Activated CD8-positive, alpha-beta memory T cell treated with anti-CD3 and anti-CD28 coated beads for 24 hours (primary cell): ENCODE measurements at regions not wholly inside any gene's neighbourhood (a gene's known extent, or its start where the extent isn't known, plus 50 kb on each side); places are given as distances from the start of the nearest gene placed in this dataset.
"Not testable (repeated sequence)": the region's sequence is repeated elsewhere in the genome, so short reads cannot be mapped to it uniquely, and the experiment has no call there.

Source experiments
- DNase-seq: peaks from one replicate; pipeline ENCODE4 v3.0.0-alpha.2; 2020

DNA sequence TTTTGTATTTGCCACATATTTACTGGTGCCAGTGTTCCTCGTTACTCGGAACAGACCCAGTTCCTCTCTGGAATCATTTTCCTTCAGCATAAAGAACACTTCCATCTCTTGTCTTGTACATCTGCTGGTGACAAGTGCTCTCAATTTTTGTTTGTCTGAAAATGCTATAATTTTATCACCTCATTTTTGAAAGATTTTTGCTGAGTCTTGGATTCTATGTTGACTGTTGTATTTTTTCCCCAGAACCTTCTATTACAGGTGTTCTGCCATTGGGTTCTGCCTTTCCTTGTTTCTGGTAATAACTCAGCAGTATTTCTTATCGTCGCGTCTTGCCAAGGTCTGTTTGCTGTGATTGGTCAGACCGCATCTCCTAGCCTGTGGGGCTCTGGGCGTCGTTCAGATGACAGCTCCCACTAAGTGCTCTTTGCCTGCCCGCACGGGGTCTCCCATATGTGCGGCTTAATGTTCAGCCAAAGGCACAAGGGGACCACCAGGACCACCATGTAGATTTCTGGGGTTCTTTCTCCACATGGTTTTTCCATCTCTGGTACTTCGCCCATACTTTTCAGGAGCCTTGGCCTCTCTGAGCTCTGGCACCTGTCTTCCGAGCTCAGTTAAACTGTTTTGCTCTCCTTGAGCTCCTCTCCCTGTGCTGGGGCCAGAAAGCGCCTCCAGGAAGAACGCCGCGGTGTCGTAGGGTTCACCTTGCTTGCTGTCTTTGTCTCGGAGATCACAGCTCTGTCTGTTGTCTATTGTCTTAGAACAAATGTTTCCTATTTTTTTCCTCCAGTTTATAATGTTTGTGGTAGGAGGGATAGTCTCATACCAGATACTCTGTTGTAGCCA, 80.0 kb downstream of the METRNL start:
- no peak for DNase-seq

DNA sequence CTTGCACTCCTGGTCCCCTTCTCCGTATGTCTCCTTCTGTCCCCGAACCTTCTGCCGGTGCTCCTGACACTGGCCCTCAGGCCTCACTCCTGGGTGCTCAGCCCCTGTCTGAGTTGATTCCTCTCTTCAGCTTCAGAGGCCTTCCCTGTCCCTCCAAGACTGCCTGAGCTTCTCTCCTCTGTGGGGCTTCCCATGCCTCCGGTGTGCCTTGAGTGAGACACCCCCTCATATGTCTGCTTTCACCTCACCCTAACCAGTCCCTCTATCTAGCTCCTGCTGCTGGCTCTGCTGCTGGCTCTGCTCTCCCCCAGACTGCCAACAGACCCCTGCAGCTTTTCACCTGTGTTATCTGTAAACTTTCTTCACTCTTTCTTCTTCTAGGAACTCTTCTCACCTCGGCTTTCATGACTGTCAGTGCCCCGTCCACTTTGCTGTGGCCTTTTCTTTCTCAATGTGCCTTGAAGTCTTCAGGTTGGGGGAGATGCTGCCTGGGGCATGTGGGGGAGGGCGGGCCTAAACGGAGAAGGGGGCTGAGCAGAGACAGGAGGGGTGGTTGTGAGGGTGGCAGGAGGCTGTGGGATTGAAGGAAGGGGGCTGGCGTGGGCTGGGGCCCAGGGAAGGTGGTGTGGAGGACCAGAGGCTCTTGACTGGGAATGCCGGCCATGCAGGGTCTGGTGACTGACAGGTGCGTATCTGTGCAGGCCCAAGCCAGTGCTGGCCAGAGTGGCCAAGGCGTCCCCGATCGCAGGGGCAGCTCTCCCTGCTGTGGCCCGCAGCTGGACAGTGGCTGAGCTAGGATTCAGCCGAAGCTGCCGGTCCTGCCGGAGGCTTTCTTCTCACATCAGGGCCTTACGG, 81.3 kb downstream of the METRNL start:
- DNase-seq: peak; percentile 32

DNA sequence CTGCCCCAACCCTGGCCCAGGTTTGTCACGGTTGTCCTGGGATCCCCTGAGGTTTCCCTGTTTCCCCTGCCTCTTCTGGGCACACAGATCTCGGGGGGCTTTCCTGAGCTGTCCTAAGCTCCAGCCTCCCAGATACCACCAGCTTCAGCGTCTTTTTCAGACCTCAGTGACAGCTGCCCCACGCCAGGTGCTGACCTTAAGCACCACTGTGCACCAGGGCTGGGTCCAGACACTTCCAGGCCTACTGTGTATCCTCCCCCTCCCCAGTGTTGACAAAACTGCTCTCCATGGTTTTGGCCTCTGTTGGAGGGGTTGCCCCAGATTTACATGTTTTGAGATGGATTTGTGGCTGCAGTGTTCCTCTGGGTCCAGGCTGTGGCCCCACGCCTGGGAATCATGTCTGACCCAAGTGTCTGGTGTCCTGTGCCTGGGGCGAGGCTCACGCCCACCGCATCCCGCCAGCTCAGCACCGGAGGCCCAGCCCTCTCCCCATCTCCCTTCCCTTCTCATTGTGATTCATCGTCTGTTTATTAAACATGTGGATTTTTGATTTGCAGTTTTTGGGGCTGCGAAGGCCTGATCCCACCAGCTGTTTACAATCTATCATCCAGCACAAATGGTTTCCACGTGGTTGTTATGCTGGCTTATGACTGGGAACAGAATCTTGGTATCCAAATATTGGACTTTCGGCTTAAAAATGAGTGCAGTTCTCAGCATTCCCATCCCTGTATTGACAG, 82.1 kb downstream of the METRNL start:
- DNase-seq: peak; percentile 24

DNA sequence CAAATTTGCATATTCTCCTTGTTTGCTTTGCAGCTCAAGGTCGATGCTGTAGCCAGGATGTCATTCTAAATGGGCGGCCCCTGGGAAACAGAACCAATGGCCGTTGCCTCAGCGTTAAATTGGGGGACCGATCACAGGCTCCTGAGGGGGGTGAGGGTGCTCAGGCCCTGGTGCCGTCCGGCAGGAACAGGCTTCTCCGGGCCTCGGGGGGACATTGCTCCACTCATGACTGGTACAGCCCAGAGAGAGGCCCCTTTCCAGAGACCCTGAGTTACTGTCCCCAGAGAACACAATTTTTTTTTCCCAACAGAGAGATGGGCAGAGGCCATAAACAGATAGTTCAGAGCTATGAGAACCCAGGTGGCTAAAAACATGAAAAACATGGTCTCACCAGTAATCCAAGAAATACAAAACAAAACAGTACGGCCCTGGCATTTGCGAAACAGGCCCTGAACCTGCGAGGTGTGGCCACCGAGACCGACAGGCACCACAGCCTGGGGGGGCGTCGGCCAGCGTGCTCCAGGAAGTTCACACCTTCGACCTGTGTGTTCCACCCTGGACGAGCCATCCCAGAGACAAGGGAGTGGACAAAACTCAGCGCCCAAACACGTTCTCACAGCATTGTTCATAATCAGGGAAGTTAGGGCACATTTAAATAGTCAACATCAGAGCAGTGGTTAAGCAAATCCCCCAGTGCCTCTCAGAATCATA, 82.8 kb downstream of the METRNL start:
- no peak for DNase-seq

DNA sequence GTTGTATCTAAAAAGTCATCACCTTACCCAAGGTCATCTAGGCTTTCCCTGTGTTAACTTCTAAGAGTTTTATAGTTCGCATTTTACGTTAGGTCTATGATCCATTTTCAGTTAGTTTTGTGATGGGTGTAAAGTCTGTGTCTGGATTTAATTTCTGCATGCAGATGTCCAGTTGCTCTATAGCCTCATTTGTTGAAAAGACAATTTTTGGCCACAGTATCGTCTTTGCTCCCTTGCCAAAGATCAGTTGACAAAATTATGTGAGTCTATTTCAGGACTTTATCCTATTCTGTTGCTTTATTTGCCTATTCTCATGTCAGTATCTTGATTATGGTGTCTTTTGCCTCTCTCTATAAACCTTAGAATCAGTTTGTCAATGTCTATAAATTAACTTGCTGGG, 85.1 kb downstream of the METRNL start:
- no peak for DNase-seq

DNA sequence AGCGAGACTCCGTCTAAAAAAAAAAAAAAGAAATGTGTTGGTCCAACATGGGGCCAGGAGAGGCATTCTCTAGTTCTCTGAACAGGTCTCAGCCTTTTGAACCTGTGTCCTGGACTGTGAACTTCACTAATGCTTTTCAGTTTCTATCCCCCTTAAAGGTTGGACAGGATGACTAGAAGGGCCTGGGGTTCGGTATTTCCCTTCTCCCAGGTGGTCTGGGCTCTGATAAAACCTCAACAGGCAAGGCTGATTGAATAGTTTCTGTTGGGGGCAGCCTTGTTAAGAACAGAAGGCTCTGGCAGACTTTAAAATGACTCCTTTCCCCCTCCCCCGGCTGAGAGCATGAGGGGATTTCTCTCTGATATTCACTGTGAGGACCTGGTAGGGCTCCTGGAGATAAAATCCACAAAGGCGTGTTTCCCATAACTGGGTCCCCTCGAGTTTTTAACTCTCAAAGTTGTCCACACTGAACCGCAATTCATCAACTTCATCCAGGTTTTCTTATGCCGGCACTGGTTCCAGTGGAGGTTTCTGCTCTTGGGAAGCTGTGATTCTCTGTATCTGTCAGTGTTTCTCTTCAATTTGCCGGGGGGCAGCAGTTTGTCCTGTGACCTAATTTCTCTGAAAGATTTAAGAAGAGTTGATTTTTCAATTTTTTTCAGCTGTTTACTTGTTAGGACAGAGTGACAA, 91.3 kb downstream of the METRNL start:
- no peak for DNase-seq

DNA sequence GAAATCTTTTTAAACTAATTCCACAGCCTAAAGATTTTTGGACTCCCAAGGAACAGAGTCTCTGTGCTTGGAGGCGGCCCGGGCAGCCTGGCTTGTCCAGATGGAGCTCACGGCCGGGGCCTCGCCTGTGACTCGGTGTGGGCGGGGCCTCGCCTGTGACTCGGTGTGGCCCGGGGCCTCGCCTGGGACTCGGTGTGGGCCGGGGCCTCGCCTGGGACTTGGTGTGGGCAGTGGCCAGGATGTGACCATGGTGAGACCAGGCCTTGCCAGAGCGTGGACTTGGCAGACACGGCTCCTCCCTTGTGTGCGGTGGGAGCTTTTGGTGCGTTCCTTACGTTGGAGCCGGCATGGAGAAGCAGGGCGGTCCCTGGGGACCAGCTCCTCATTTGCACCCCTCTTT, 92.3 kb downstream of the METRNL start:
- peak; percentile 24 for DNase-seq

DNA sequence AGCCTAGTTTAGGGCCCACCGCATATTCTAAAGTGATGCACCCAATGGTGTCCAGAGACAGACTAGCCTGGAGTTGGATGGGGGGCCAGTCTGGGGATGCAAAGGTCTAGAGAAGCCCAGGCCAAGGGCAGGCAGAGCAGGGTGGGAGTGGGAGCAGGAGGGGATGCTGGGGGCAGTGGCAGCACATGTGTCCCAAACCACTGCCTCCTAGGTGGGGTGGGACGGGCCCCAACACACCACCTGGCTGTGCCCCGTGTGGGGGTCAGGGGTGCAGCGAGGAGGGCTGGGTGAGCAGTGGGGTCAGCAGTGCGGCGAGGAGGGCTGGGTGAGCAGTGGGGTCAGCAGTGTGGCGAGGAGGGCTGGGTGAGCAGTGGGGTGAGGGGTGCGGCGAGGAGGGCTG, 92.7 kb downstream of the METRNL start:
- DNase-seq: peak; percentile 44

DNA sequence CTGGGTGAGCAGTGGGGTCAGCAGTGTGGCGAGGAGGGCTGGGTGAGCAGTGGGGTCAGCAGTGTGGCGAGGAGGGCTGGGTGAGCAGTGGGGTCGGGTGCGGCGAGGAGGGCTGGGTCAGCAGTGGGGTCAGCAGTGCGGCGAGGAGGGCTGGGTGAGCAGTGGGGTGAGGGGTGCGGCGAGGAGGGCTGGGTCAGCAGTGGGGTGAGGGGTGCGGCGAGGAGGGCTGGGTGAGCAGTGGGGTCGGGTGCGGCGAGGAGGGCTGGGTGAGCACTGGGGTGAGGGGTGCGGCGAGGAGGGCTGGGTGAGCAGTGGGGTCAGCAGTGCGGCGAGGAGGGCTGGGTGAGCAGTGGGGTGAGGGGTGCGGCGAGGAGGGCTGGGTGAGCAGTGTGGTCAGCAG, 93.2 kb downstream of the METRNL start:
- not testable (repeated sequence) for DNase-seq

DNA sequence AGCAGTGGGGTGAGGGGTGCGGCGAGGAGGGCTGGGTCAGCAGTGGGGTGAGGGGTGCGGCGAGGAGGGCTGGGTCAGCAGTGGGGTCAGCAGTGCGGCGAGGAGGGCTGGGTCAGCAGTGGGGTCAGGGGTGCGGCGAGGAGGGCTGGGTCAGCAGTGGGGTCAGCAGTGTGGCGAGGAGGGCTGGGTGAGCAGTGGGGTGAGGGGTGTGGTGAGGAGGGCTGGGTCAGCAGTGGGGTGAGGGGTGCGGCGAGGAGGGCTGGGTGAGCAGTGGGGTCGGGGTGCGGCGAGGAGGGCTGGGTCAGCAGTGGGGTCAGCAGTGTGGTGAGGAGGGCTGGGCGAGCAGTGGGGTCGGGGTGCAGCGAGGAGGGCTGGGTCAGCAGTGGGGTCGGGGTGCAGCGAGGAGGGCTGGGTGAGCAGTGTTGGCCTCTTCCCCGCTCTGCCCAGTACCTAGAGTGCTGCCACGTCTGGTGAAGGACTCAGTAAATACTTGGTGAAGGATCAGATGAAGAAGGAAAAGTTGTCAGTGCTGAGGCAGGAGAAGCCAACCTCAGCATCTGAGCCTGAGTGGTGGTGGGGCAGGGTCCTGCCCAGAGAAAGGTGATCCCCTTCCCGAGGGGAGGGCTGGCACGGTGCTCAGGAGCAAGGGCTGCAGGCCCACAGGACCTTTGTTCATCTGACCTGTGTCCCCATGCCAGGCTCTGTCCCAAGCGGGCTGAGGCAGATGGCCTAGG, 93.9 kb downstream of the METRNL start:
- DNase-seq: not testable (repeated sequence)

DNA sequence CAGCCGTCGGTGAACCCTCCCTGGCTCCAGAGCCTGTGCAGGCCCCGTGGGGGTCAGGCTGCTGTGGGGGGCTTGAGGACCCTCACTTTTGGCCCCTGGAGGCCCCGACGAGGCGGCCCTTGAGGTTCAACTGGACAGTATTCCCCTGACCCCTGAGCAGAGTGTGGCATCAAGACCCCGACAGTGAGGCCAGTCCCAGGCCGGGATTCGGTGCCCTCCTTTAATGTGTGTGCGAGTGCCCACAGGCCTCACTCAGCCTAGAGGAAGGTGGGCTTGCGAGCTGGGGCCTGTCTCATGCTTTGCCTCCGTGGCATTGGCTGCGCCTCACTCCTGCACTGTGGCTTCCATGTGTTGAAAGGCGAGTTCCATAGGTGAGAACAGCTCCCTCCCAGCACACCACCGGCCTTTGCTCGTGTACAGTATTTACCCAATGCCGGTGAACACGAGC, 94.5 kb downstream of the METRNL start:
- peak; percentile 49 for DNase-seq

DNA sequence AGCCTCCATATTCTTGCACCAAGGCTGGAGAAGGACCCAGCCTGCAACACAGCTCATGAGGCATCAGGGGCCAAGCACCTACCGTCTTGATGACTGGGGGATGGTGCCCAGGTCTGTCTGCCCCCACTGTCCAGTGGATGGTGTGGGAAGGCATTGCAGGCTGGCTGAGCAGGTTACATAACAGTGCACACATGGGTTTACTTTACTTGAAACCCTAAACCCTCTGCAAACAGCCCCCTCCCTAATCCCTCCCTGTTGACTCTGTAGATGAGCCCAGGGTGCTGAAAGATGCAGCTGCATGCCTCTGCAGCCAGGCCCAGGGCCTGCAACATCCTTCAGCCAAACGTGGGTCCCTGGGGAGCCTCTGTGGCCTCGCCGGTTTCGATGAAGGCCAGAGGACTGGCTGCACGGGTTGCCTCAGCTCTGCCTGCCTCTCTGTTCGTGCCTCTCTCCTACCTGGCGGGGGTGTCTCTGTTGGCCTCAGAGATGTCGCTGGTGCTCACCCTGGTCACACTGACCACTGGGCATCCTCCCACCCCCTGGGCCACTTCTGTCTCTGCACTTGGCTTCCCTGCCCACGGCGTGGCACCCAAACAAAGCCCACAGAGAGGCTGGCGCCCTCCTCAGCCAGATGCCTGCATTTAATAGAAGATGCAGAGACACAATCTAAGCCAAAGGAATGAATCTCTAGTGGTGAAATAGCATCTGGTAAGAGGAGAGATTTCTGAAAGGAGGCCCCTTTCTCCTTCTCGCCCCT, 95.1 kb downstream of the METRNL start:
- DNase-seq: peak; percentile 43

DNA sequence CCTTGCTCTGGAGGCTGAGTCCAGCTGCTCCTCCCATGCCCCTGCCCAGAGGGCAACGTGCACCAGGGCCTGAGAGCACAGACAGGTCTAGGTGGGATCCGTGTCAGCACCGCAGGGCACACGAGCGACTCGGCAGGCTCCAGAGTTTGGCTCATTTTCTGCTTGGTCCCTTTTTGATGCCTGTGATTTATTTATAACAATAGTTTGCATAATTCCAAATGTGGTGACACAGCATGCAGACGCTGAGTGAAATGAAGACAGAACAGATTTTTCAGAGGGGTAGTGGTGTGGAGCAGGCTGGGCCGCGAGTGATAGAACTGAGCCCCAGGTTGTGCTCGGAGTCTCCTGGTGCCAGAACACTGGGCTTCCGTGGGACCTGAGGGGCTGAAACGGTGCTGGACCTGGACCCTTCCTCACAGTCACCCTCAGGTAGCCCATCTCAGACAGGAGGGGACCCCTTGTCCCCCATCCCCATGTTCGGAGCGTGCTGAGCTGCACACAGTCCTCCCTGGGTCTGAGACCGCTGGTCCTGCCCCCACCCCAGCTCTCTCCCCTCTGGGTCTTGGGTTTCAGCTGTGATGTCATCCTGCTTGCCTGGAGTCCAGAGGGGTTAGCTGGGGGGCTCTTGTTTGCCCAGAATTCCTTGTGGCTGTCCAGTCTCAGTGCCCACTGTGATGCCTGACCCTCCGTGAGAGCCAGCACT, 95.9 kb downstream of the METRNL start:
- peak; percentile 37 for DNase-seq

DNA sequence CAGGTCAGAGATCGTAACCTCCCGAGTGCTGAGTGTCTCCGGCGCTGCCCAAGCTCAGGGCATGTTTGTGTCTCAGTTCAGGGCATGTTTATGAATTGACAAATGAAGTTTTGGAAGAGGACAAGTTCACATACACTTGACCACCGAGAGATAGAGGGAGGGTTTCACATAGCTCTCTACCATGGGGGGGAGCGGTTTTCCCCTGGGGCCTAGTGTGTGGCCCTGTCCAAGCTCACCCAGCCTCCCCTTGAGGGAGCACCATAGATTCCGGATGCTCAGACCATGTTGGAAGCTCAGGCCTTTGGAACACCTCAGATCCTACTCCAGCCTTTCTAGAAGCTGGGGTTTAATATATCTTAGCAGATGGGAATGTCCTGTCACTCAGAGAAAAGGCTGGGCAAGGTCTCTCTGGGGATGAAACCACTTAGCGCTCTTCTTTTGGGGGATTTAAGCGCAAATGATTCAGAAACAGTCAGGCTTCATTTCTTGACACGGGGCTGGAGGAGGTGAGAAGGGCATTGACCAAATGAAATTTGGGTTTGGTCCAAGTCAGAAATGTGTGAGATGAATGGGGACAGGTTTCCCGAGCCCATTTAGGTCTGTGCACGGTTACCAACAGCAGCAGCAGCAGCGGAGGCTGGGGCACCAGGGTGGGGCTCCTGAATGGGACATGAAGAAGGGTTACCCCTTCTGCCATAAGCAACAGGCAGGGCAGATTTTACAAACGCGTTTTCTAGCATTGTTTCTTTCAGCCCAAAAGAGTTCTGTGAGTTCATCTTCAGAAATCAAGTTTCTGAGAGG, 96.6 kb downstream of the METRNL start:
- peak; percentile 38 for DNase-seq

DNA sequence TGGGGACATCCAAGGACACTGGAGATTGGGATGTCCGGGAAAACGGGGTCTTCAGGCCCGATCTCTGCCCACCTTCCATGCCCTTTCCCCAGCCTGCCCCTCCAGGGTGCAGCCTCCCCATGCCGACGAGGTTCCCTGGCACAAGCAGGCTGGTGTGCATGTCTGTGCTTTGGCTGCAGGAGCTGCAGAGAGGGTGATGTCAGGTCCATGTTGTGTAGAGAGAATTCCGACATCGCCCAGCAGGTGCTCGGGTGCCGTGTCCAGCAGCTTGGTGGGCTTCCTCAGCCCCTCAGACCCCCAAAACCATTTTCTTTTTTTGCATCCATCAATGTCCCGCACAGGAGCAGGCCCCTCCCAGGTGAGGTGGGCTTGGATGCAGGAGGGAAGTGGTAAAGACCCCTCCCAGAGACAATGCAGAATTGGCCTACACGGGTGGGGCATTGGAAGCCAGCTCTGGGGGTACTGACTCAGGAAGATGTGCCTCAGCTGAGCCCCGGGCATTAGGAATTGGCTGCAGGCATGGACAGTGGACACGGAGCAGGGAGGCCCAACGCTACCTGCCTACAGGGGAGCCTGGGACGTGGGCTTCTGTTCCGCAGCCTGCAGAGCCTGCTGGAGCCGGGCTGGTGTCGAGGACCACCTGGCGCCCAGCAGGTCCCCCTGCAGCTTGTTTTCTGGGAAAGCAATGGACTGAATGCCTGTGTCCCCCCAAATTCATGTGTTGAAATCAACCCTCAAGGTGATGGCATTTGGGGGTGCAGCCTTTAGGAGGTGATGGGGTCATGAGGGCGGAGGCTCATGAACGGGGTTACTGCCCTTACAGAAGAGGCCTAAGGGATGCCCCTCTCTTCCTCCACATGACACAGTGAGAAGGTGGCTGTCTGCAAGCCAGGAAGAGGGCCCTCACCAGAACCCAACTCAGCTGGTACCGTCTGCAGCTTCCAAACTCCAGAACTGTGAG, 97.5 kb downstream of the METRNL start:
- DNase-seq: peak; percentile 40

DNA sequence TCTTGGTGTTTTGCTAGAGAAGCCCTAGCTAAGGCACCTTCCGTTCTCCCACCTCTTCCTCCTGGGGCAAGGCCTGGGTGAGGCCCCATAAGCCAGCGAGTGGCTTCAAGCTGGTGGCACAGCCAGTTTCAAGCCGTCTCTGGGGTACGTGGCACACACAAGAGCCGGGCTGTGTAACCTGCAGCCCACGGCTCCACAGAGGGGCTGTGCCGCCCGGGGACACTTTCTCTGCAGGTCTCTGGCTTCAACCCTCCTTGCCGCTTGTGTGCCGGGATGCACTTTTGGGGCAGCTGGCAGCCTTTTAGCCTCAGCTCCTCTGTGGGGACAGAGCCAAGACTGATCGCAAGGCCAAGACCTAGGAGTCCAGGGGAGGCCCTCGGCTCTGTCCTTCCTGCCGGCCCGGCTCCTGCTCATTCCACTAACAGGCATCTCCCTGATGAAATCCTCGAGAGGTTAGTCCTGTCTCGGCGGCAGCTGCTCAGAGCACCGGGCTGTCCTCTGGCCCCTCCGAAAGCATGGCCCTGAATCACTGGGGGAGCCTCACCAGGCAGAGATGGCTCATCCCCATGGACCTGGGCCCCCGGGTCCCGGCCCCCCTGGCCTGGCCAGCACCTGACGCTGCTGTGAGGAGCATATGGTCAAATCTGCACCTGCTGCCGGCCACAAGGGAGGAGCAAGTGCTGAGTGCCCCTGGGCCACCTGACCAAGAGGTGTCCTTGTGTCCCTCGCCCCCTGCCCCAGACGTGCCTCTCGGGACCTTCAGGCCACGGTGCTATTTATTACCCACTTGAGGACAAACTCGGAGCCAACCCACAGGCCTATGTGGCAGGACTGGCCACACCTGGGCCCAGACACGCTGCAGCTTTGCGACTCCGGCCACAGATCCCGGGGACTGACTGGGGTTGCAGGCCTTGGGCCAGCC, 98.5 kb downstream of the METRNL start:
- DNase-seq: peak; percentile 46
